Stomach (tissue), 8 donors: ENCODE measurements at regions not wholly inside any gene's neighbourhood (a gene's known extent, or its start where the extent isn't known, plus 50 kb on each side); places are given as distances from the start of the nearest gene placed in this dataset.

ENCODE experiments used
- DNase-seq, 2 donors: peaks; one replicate each; pipeline versions ENCODE4 v3.0.0 to v3.0.0-alpha.2; 2013 to 2019
- H3K27ac ChIP-seq, 5 donors: fragments of 200-600 bp in 4 of 5; sonication (generic) in 4 of 5; one replicate each; pipeline ENCODE4 v1.5.1; 2013 to 2019; ENCODE audit warnings: mild to moderate bottlenecking in 1 of 5, moderate library complexity in 1 of 5
- H3K27me3 ChIP-seq, 3 donors: fragments of 200-600 bp; sonication (generic); one replicate each; pipeline ENCODE4 v1.5.1; 2017 to 2019; ENCODE audit warnings: mixed run types in 1 of 3
- H3K36me3 ChIP-seq, 4 donors: fragments of 200-600 bp; sonication (generic); 1 replicate in 3 of 4; 2 replicates in 1 of 4; pipeline ENCODE4 v1.5.1; 2016 to 2019
- H3K4me1 ChIP-seq, 4 donors: fragments of 200-600 bp; sonication (generic); one replicate each; pipeline ENCODE4 v1.5.1; 2016 to 2019
- H3K4me3 ChIP-seq, 4 donors: fragments of 200-600 bp; sonication (generic) in 3 of 4; one replicate each; pipeline ENCODE4 v1.5.1; 2016 to 2019; ENCODE audit warnings: mild to moderate bottlenecking in 1 of 4
- H3K9me3 ChIP-seq, 4 donors: fragments of 200-600 bp; sonication (generic); one replicate each; pipeline ENCODE4 v1.5.1; 2016 to 2019
- CTCF ChIP-seq, 7 experiments: fragments of 450-650 bp in 4 of 7; fragments of 200-600 bp in 3 of 7; sonication (generic) in 3 of 7; IDR thresholded peaks; one replicate each; pipeline ENCODE4 v1.5.1; 2016 to 2019; ENCODE audit warnings: antibody characterized with exemption in 7 of 7, control low read depth in 2 of 7, mild to moderate bottlenecking in 1 of 7
- EP300 ChIP-seq: sonication (generic); formaldehyde crosslinking; IDR thresholded peaks from one replicate; pipeline ENCODE4 v1.6.1; 2017; ENCODE audit warnings: antibody characterized with exemption
- POLR2A ChIP-seq, 4 donors: fragments of 450-650 bp; IDR thresholded peaks; one replicate each; pipeline ENCODE4 v1.6.1; 2016; ENCODE audit warnings: antibody characterized with exemption in 4 of 4, control low read depth in 2 of 4, mild to moderate bottlenecking in 1 of 4, moderate library complexity in 1 of 4
- POLR2AphosphoS5 ChIP-seq, 3 donors: sonication (generic); formaldehyde crosslinking; IDR thresholded peaks; one replicate each; pipeline ENCODE4 v1.6.1; 2016; ENCODE audit warnings: antibody characterized with exemption in 3 of 3
- WGBS, 5 donors: extraction: QIAGEN DNeasy Blood & Tissue Kit in 3 of 5; methylation state at CpG; one replicate each; pipeline versions ENCODE4 v1.1.5 to v1.1.7; 2013 to 2018; 5-methylcytosine and 5-hydroxymethylcytosine counted together
- intact Hi-C: fragments of 100-400 bp; cut with DNase I; formaldehyde crosslinking; loops from one replicate; pipeline ENCODE4 v1.15.1; 2023; ENCODE audit warnings: low total_unique reads
- donor health status: healthy with polysubstance abuse.
- donor health status: Bipolar disorder and iron deficiency.
- donor health status: healthy.

GRCh38 chr3:72295962-72296450 is 511.1 kb upstream of the PROK2 start:
- H3K27me3 ChIP-seq, result no peaks in the 10 kb centered on the region
- peaks cover 0 to 22% (median 9%) of the 10 kb centered on the region in 4 donors for H3K4me1 ChIP-seq
- 81 to 94% (median 88%) methylated on average over 7 of the region's 7 CpGs for WGBS, 5 donors
- no peak overlapping the region for H3K4me3 ChIP-seq
- no peaks in the 10 kb centered on the region for H3K36me3 ChIP-seq
- H3K9me3 ChIP-seq, result no peaks in the 10 kb centered on the region
- no peak for DNase-seq
- peak overlapping the region; percentile 24 to 78 (median 64) for H3K27ac ChIP-seq
- intact Hi-C loops, result no loop called here
- no peak for TF ChIP-seq EP300
- TF ChIP-seq CTCF (IDR thresholded peaks at IDR 0.05), result no peak
- no peak for TF ChIP-seq POLR2AphosphoS5 (IDR thresholded peaks at IDR 0.05)

GRCh38 chr3:72295276-72295961 is 510.5 kb upstream of the PROK2 start:
- intact Hi-C loops, result no loop called here
- no peak for TF ChIP-seq CTCF (IDR thresholded peaks at IDR 0.05)

GRCh38 chr3:72290859-72291638 is 506.1 kb upstream of the PROK2 start:
- H3K27me3 ChIP-seq, result no peaks in the 10 kb centered on the region
- intact Hi-C loops, result no loop called here
- WGBS, 5 donors, result 66 to 77% (median 73%) methylated on average over 8 to 10 of the region's 10 CpGs

More at GRCh38 chr3:72295276-72295961, 510.5 kb upstream of the PROK2 start:
- H3K4me1 ChIP-seq, result peaks cover 0 to 22% (median 9%) of the 10 kb centered on the region in 4 donors
- DNase-seq, result no peak
- H3K9me3 ChIP-seq, result no peaks in the 10 kb centered on the region
- WGBS, 5 donors, result 64 to 83% (median 69%) methylated on average over 7 of the region's 7 CpGs
- H3K27me3 ChIP-seq, result no peaks in the 10 kb centered on the region
- H3K27ac ChIP-seq, result peak overlapping the region in 3 of 5 donors; percentile 41 to 78 (median 69)
- no peak overlapping the region for H3K4me3 ChIP-seq
- no peaks in the 10 kb centered on the region for H3K36me3 ChIP-seq

GRCh38 chr3:72289692-72290071 is 504.7 kb upstream of the PROK2 start:
- Histone ChIP-seq H3K36me3 (no peaks in the 10 kb centered on the region), H3K9me3 (no peaks in the 10 kb centered on the region), H3K27ac (peak overlapping the region in 4 of 5 donors; percentile 19 to 69 (median 40)), H3K4me3 (peak overlapping the region in 2 of 4 donors; percentile 29 to 42), H3K27me3 (no peaks in the 10 kb centered on the region), H3K4me1 (peaks cover 6 to 19% (median 12%) of the 10 kb centered on the region in 4 donors)
- no peak for TF ChIP-seq POLR2AphosphoS5 (IDR thresholded peaks at IDR 0.05)
- no peak for TF ChIP-seq POLR2A (IDR thresholded peaks at IDR 0.05)
- TF ChIP-seq CTCF (IDR thresholded peaks at IDR 0.05), result no peak
- no peak for TF ChIP-seq EP300
- intact Hi-C loops, result no loop called here
- no peak for DNase-seq
- 45 to 60% (median 46%) methylated on average over 4 of the region's 4 CpGs for WGBS, 5 donors

More at GRCh38 chr3:72290859-72291638, 506.1 kb upstream of the PROK2 start:
- Histone ChIP-seq H3K9me3 (no peaks in the 10 kb centered on the region), H3K4me3 (no peak overlapping the region), H3K36me3 (no peaks in the 10 kb centered on the region), H3K27ac (no peak overlapping the region), H3K4me1 (peaks cover 6 to 19% (median 12%) of the 10 kb centered on the region in 4 donors)
- TF ChIP-seq EP300, result no peak
- no peak for TF ChIP-seq CTCF (IDR thresholded peaks at IDR 0.05)
- TF ChIP-seq POLR2AphosphoS5 (IDR thresholded peaks at IDR 0.05), result no peak
- DNase-seq, result no peak
